ENCODE measurements at regions not wholly inside any gene's neighbourhood (a gene's known extent, or its start where the extent isn't known, plus 50 kb on each side); places are given as distances from the start of the nearest gene placed in this dataset.

- no peak for DNase-seq (ENCODE audit: low spot score in 2 of 2)
- Mint-ChIP-seq H3K27me3 (no peaks in the 10 kb centered on the region), H3K4me3 (no peak overlapping the region)
Observed at GRCh38 chr17:70987867-70988340, 818.6 kb downstream of the KCNJ2 start.

GRCh38 chr17:70988622-70989021 is 819.3 kb downstream of the KCNJ2 start:
- H3K4me3 Mint-ChIP-seq = no peak overlapping the region
- H3K36me3 Mint-ChIP-seq (ENCODE audit: insufficient read depth) = no peaks in the 10 kb centered on the region
- ATAC-seq (replicated peaks; ENCODE audit: extremely low read depth, poor library complexity, severe bottlenecking) (no peak), DNase-seq (ENCODE audit: low spot score in 2 of 2) (no peak)
- peaks cover 30% of the 10 kb centered on the region for H3K9me3 Mint-ChIP-seq
- no peak overlapping the region for H3K27ac Mint-ChIP-seq (ENCODE audit: low read depth)
- H3K27me3 Mint-ChIP-seq = no peaks in the 10 kb centered on the region
- H3K4me1 Mint-ChIP-seq = no peaks in the 10 kb centered on the region

More at GRCh38 chr17:70987867-70988340, 818.6 kb downstream of the KCNJ2 start:
- H3K9me3 Mint-ChIP-seq = peaks cover 29% of the 10 kb centered on the region
- ATAC-seq (replicated peaks; ENCODE audit: extremely low read depth, poor library complexity, severe bottlenecking) = no peak
- no peak overlapping the region for H3K27ac Mint-ChIP-seq (ENCODE audit: low read depth)
- no peaks in the 10 kb centered on the region for H3K36me3 Mint-ChIP-seq (ENCODE audit: insufficient read depth)
- no peaks in the 10 kb centered on the region for H3K4me1 Mint-ChIP-seq

GRCh38 chr17:70989280-70989679 is 819.9 kb downstream of the KCNJ2 start:
- DNase-seq (ENCODE audit: low spot score in 2 of 2) (no peak), ATAC-seq (replicated peaks; ENCODE audit: extremely low read depth, poor library complexity, severe bottlenecking) (no peak)
- Mint-ChIP-seq H3K9me3 (peaks cover 30% of the 10 kb centered on the region), H3K4me1 (no peaks in the 10 kb centered on the region), H3K27me3 (no peaks in the 10 kb centered on the region), H3K27ac (ENCODE audit: low read depth) (no peak overlapping the region), H3K4me3 (no peak overlapping the region), H3K36me3 (ENCODE audit: insufficient read depth) (no peaks in the 10 kb centered on the region)

GRCh38 chr17:70994194-70994593 is 824.9 kb downstream of the KCNJ2 start:
- peaks cover 23% of the 10 kb centered on the region for H3K9me3 Mint-ChIP-seq
- no peaks in the 10 kb centered on the region for H3K27me3 Mint-ChIP-seq
- H3K36me3 Mint-ChIP-seq (ENCODE audit: insufficient read depth) = no peaks in the 10 kb centered on the region
- ATAC-seq (replicated peaks; ENCODE audit: extremely low read depth, poor library complexity, severe bottlenecking) (no peak), DNase-seq (ENCODE audit: low spot score in 2 of 2) (no peak)
- H3K4me3 Mint-ChIP-seq = no peak overlapping the region
- no peak overlapping the region for H3K27ac Mint-ChIP-seq (ENCODE audit: low read depth)
- no peaks in the 10 kb centered on the region for H3K4me1 Mint-ChIP-seq

- Mint-ChIP-seq H3K36me3 (ENCODE audit: insufficient read depth) (no peaks in the 10 kb centered on the region), H3K4me1 (no peaks in the 10 kb centered on the region), H3K4me3 (no peak overlapping the region), H3K27ac (ENCODE audit: low read depth) (no peak overlapping the region), H3K27me3 (no peaks in the 10 kb centered on the region), H3K9me3 (peaks cover 16% of the 10 kb centered on the region)
- no peak for ATAC-seq (replicated peaks; ENCODE audit: extremely low read depth, poor library complexity, severe bottlenecking)
- DNase-seq (ENCODE audit: low spot score in 2 of 2) = no peak
Observed at GRCh38 chr17:70995997-70996396, 826.7 kb downstream of the KCNJ2 start.

- DNase-seq (ENCODE audit: low spot score in 2 of 2) (no peak), ATAC-seq (replicated peaks; ENCODE audit: extremely low read depth, poor library complexity, severe bottlenecking) (no peak)
- Mint-ChIP-seq H3K4me1 (no peaks in the 10 kb centered on the region), H3K4me3 (no peak overlapping the region), H3K9me3 (peaks cover 5% of the 10 kb centered on the region), H3K27ac (ENCODE audit: low read depth) (no peak overlapping the region), H3K27me3 (no peaks in the 10 kb centered on the region), H3K36me3 (ENCODE audit: insufficient read depth) (no peaks in the 10 kb centered on the region)
Observed at GRCh38 chr17:71003736-71004135, 834.4 kb downstream of the KCNJ2 start.

GRCh38 chr17:71004413-71004812 is 835.1 kb downstream of the KCNJ2 start:
- Mint-ChIP-seq H3K27ac (ENCODE audit: low read depth) (no peak overlapping the region), H3K4me1 (no peaks in the 10 kb centered on the region), H3K36me3 (ENCODE audit: insufficient read depth) (no peaks in the 10 kb centered on the region), H3K4me3 (no peak overlapping the region), H3K9me3 (peaks cover 5% of the 10 kb centered on the region), H3K27me3 (no peaks in the 10 kb centered on the region)
- DNase-seq (ENCODE audit: low spot score in 2 of 2) = no peak
- no peak for ATAC-seq (replicated peaks; ENCODE audit: extremely low read depth, poor library complexity, severe bottlenecking)

- H3K9me3 Mint-ChIP-seq = peaks cover 14% of the 10 kb centered on the region
- H3K27ac Mint-ChIP-seq (ENCODE audit: low read depth) = no peak overlapping the region
- no peak for DNase-seq (ENCODE audit: low spot score in 2 of 2)
- ATAC-seq (replicated peaks; ENCODE audit: extremely low read depth, poor library complexity, severe bottlenecking) = no peak
- no peaks in the 10 kb centered on the region for H3K4me1 Mint-ChIP-seq
- H3K36me3 Mint-ChIP-seq (ENCODE audit: insufficient read depth) = no peaks in the 10 kb centered on the region
- no peaks in the 10 kb centered on the region for H3K27me3 Mint-ChIP-seq
- H3K4me3 Mint-ChIP-seq = no peak overlapping the region
Observed at GRCh38 chr17:71011391-71011790, 842.1 kb downstream of the KCNJ2 start.

- H3K36me3 Mint-ChIP-seq (ENCODE audit: insufficient read depth) = no peaks in the 10 kb centered on the region
- no peak for ATAC-seq (replicated peaks; ENCODE audit: extremely low read depth, poor library complexity, severe bottlenecking)
- H3K27me3 Mint-ChIP-seq = no peaks in the 10 kb centered on the region
Observed at GRCh38 chr17:71019699-71020098, 850.4 kb downstream of the KCNJ2 start.

GRCh38 chr17:71022758-71023157 is 853.4 kb downstream of the KCNJ2 start:
- H3K36me3 Mint-ChIP-seq (ENCODE audit: insufficient read depth) = no peaks in the 10 kb centered on the region
- DNase-seq (ENCODE audit: low spot score in 2 of 2) = no peak
- peaks cover under 1% of the 10 kb centered on the region for H3K9me3 Mint-ChIP-seq
- H3K4me1 Mint-ChIP-seq = no peaks in the 10 kb centered on the region
- no peak for ATAC-seq (replicated peaks; ENCODE audit: extremely low read depth, poor library complexity, severe bottlenecking)
- no peaks in the 10 kb centered on the region for H3K27me3 Mint-ChIP-seq
- H3K27ac Mint-ChIP-seq (ENCODE audit: low read depth) = no peak overlapping the region
- H3K4me3 Mint-ChIP-seq = no peak overlapping the region

More at GRCh38 chr17:71019699-71020098, 850.4 kb downstream of the KCNJ2 start:
- Mint-ChIP-seq H3K27ac (ENCODE audit: low read depth) (no peak overlapping the region), H3K9me3 (no peaks in the 10 kb centered on the region), H3K4me3 (no peak overlapping the region), H3K4me1 (no peaks in the 10 kb centered on the region)
- DNase-seq (ENCODE audit: low spot score in 2 of 2) = no peak

- no peaks in the 10 kb centered on the region for H3K36me3 Mint-ChIP-seq (ENCODE audit: insufficient read depth)
- H3K27ac Mint-ChIP-seq (ENCODE audit: low read depth) = no peak overlapping the region
- no peak overlapping the region for H3K4me3 Mint-ChIP-seq
- H3K4me1 Mint-ChIP-seq = no peaks in the 10 kb centered on the region
- no peak for ATAC-seq (replicated peaks; ENCODE audit: extremely low read depth, poor library complexity, severe bottlenecking)
- no peak for DNase-seq (ENCODE audit: low spot score in 2 of 2)
- H3K9me3 Mint-ChIP-seq = peaks cover 6% of the 10 kb centered on the region
- H3K27me3 Mint-ChIP-seq = no peaks in the 10 kb centered on the region
Observed at GRCh38 chr17:71023249-71024030, 854.1 kb downstream of the KCNJ2 start.

GRCh38 chr17:71024172-71024571 is 854.8 kb downstream of the KCNJ2 start:
- H3K36me3 Mint-ChIP-seq (ENCODE audit: insufficient read depth) = no peaks in the 10 kb centered on the region
- no peaks in the 10 kb centered on the region for H3K27me3 Mint-ChIP-seq
- peaks cover 6% of the 10 kb centered on the region for H3K9me3 Mint-ChIP-seq
- no peak overlapping the region for H3K4me3 Mint-ChIP-seq
- DNase-seq (ENCODE audit: low spot score in 2 of 2) (no peak), ATAC-seq (replicated peaks; ENCODE audit: extremely low read depth, poor library complexity, severe bottlenecking) (no peak)
- H3K27ac Mint-ChIP-seq (ENCODE audit: low read depth) = no peak overlapping the region
- no peaks in the 10 kb centered on the region for H3K4me1 Mint-ChIP-seq

GRCh38 chr17:71024969-71025368 is 855.6 kb downstream of the KCNJ2 start:
- Mint-ChIP-seq H3K36me3 (ENCODE audit: insufficient read depth) (no peaks in the 10 kb centered on the region), H3K27me3 (no peaks in the 10 kb centered on the region), H3K9me3 (peaks cover 6% of the 10 kb centered on the region), H3K4me3 (no peak overlapping the region), H3K4me1 (no peaks in the 10 kb centered on the region), H3K27ac (ENCODE audit: low read depth) (no peak overlapping the region)
- DNase-seq (ENCODE audit: low spot score in 2 of 2) (no peak), ATAC-seq (replicated peaks; ENCODE audit: extremely low read depth, poor library complexity, severe bottlenecking) (no peak)
